ENCODE measurements at regions not wholly inside any gene's neighbourhood (a gene's known extent, or its start where the extent isn't known, plus 50 kb on each side); places are given as distances from the start of the nearest gene placed in this dataset.

- no peak for TF ChIP-seq CTCF (conservative IDR thresholded peaks at IDR 0.05; ENCODE audit: control insufficient read depth, insufficient read depth, low read depth, low read length)
- no peak for DNase-seq (ENCODE audit: low read depth)
Observed at GRCh38 chr6:138035070-138035469, 72.1 kb downstream of the PERP start.

GRCh38 chr6:138036111-138036510, 71.1 kb downstream of the PERP start:
- DNase-seq (ENCODE audit: low read depth): no peak
- no peak overlapping the region for H3K4me3 ChIP-seq (ENCODE audit: control insufficient read depth, low read depth, low read length)
- no peak for TF ChIP-seq CTCF (conservative IDR thresholded peaks at IDR 0.05; ENCODE audit: control insufficient read depth, insufficient read depth, low read depth, low read length)

More at GRCh38 chr6:138035070-138035469, 72.1 kb downstream of the PERP start:
- H3K4me3 ChIP-seq (ENCODE audit: control insufficient read depth, low read depth, low read length): no peak overlapping the region

GRCh38 chr6:138037009-138037504, 70.2 kb downstream of the PERP start:
- no peak for TF ChIP-seq CTCF (conservative IDR thresholded peaks at IDR 0.05; ENCODE audit: control insufficient read depth, insufficient read depth, low read depth, low read length)
- no peak overlapping the region for H3K4me3 ChIP-seq (ENCODE audit: control insufficient read depth, low read depth, low read length)
- DNase-seq (ENCODE audit: low read depth): no peak

GRCh38 chr6:138038142-138038870, 68.9 kb downstream of the PERP start:
- TF ChIP-seq CTCF (conservative IDR thresholded peaks at IDR 0.05; ENCODE audit: control insufficient read depth, insufficient read depth, low read depth, low read length): no peak
- no peak for DNase-seq (ENCODE audit: low read depth)
- H3K4me3 ChIP-seq (ENCODE audit: control insufficient read depth, low read depth, low read length): no peak overlapping the region

All from fibroblast of mammary gland (primary cell).